GM12872 (cell line): ENCODE measurements at regions not wholly inside any gene's neighbourhood (a gene's known extent, or its start where the extent isn't known, plus 50 kb on each side); places are given as distances from the start of the nearest gene placed in this dataset.

ENCODE experiments used
- TF ChIP-seq, protein P1 (sequence below): IDR thresholded peaks from 3 replicates; pipeline ENCODE4 v1.5.1; 2011; ENCODE audit warnings: low read depth, mild to moderate bottlenecking, low read length, moderate library complexity; ENCODE audit not compliant: insufficient read depth

GRCh38 chr20:22728146-22728745, 143.9 kb upstream of the FOXA2 start:
- TF ChIP-seq, protein P1, sequence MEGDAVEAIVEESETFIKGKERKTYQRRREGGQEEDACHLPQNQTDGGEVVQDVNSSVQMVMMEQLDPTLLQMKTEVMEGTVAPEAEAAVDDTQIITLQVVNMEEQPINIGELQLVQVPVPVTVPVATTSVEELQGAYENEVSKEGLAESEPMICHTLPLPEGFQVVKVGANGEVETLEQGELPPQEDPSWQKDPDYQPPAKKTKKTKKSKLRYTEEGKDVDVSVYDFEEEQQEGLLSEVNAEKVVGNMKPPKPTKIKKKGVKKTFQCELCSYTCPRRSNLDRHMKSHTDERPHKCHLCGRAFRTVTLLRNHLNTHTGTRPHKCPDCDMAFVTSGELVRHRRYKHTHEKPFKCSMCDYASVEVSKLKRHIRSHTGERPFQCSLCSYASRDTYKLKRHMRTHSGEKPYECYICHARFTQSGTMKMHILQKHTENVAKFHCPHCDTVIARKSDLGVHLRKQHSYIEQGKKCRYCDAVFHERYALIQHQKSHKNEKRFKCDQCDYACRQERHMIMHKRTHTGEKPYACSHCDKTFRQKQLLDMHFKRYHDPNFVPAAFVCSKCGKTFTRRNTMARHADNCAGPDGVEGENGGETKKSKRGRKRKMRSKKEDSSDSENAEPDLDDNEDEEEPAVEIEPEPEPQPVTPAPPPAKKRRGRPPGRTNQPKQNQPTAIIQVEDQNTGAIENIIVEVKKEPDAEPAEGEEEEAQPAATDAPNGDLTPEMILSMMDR, result no peak

GRCh38 chr20:22729180-22729579, 144.8 kb upstream of the FOXA2 start:
- TF ChIP-seq, protein P1, result no peak

GRCh38 chr20:22729616-22730236, 145.4 kb upstream of the FOXA2 start:
- TF ChIP-seq, protein P1, result no peak

- TF ChIP-seq, protein P1, result peak; percentile 2; the same call in 1 of the 3 replicates
Observed at GRCh38 chr20:22732751-22733150, 148.4 kb upstream of the FOXA2 start.

DNA sequence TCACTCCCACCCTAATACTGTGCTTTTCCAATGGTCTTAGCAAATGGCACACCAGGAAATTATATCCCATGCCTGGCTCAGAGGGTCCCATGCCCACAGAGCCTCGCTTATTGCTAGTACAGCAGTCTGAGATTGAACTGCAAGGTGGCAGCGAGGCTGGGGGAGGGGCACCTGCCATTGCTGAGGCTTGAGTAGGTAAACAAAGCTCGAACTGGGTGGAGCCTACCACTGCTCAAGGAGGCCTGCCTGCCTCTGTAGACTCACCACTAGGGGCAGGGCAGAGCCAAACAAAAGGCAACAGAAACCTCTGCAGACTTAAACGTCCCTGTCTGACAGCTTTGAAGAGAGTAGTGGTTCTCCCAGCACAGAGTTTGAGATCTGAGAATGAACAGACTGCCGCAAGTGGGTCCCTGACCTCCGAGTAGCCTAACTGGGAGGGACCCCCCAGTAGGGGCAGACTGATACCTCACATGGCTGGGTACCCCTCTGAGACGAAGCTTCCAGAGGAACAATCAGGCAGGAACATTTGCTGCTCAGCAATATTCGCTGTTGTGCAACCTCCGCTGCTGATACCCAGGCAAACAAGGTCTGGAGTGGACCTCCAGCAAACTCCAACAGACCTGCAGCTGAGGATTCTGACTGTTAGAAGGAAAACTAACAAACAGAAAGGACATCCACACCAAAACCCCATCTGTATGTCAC, 150.7 kb upstream of the FOXA2 start:
- TF ChIP-seq, protein P1, result peak; percentile 55

- TF ChIP-seq, protein P1, result no peak
Observed at GRCh38 chr20:22740829-22741228, 156.5 kb upstream of the FOXA2 start.

DNA sequence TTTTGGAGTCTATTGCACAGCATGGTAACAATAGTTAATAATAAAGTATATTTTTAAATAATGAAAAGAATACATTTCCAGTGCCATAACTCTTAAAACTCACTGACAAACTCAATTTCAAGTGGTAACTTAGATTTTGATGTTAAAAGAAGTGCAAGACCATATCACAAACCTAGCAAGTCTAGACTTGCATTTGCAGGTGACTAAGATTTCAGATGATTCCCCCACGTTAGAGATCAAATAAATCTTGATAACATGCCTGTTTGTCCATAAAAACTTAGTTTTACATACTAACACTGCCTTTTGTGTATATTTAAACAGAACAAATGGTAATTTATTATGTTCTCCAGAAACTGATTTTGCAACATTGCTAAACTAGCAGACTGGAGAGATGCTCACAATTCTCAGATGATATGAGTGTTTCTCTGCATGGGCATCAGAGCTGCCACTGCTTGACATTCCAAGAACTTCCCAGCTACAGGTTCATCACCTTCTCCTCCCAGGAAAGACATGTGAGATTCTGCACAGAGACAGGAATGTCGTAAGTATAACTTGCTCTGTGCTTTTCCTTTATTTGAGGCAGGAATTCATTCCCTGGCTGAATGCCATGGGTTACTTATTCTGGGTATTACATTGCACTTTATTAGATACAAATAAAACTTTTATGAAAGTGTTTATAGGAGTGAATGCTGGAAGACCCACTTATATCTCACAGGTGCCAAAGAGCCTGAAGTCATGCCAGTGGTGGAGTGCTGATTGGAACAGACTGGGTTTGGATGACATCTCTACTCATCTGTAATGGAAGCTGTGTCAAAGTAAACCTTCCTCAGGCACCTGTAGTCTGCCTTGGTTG, 160.2 kb upstream of the FOXA2 start:
- TF ChIP-seq, protein P1, result no peak
